ENCODE measurements at regions not wholly inside any gene's neighbourhood (a gene's known extent, or its start where the extent isn't known, plus 50 kb on each side); places are given as distances from the start of the nearest gene placed in this dataset.

DNA sequence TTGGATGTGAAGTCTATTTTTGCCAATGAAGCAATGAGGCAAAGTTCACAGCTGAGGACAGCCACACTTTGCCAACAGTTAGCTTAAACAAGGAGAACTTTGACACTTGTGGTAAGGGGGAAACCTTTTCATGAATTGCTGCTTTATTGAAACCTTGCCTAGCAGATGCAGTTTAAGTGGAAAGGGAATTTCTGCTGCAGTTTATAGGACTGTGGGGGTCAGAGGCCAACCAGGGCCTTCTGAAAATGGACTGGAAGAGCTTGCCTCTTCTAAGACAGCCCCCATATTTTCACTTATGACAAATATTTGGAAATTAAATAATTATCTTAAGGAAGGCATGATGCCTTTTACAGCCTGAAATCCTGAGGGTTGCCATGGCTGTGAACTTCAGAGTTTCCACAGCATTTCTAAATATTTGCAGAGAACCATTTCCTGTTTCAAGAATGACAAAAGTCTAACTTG, 550.3 kb downstream of the RAB28 start:
- H3K9ac ChIP-seq (ENCODE audit: insufficient read depth, low read length, poor library complexity, severe bottlenecking): no peak overlapping the region
- no peaks in the 10 kb centered on the region for H4K20me1 ChIP-seq (ENCODE audit: insufficient read depth, low read length)
- H3K27me3 Mint-ChIP-seq (ENCODE audit: low read depth in 3 of 3): peaks cover 0 to 3% (median 0%) of the 10 kb centered on the region in 3 donors
- H2AFZ ChIP-seq (ENCODE audit: insufficient read depth, low read depth, low read length, poor library complexity, severe bottlenecking): no peak overlapping the region
- no peak overlapping the region for H3K27ac ChIP-seq (ENCODE audit: low read depth in 1 of 2, low read length in 2 of 2)
- TF ChIP-seq, protein P1, sequence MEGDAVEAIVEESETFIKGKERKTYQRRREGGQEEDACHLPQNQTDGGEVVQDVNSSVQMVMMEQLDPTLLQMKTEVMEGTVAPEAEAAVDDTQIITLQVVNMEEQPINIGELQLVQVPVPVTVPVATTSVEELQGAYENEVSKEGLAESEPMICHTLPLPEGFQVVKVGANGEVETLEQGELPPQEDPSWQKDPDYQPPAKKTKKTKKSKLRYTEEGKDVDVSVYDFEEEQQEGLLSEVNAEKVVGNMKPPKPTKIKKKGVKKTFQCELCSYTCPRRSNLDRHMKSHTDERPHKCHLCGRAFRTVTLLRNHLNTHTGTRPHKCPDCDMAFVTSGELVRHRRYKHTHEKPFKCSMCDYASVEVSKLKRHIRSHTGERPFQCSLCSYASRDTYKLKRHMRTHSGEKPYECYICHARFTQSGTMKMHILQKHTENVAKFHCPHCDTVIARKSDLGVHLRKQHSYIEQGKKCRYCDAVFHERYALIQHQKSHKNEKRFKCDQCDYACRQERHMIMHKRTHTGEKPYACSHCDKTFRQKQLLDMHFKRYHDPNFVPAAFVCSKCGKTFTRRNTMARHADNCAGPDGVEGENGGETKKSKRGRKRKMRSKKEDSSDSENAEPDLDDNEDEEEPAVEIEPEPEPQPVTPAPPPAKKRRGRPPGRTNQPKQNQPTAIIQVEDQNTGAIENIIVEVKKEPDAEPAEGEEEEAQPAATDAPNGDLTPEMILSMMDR (IDR thresholded peaks at IDR 0.05): no peak
- H3K9me3 ChIP-seq (replicated peaks in 1 of 2; ENCODE audit: control insufficient read depth in 1 of 2, insufficient read depth in 1 of 2, low read length in 2 of 2): peaks cover 0 to 6% of the 10 kb centered on the region in 2 donors
- no peaks in the 10 kb centered on the region for H3K79me2 ChIP-seq (ENCODE audit: insufficient read depth, low read length)
- H3K36me3 ChIP-seq (replicated peaks in 1 of 2; ENCODE audit: control insufficient read depth in 1 of 2, insufficient read depth in 2 of 2, low read length in 2 of 2): no peaks in the 10 kb centered on the region
- H3K36me3 Mint-ChIP-seq: no peaks in the 10 kb centered on the region
- H3K9me3 Mint-ChIP-seq: peaks cover 0 to 7% (median 6%) of the 10 kb centered on the region in 7 donors
- H3K4me1 ChIP-seq (ENCODE audit: control insufficient read depth in 1 of 2, insufficient read depth in 2 of 2, low read length in 2 of 2): no peaks in the 10 kb centered on the region
- intact Hi-C loops (cut with micrococcal nuclease): no loop called here
- no peak overlapping the region for H3K27ac Mint-ChIP-seq
- no peaks in the 10 kb centered on the region for H3K27me3 ChIP-seq (ENCODE audit: control insufficient read depth in 2 of 2, insufficient read depth in 2 of 2, low read length in 2 of 2)
- H3K4me3 Mint-ChIP-seq: no peak overlapping the region
- no peaks in the 10 kb centered on the region for H3K4me1 Mint-ChIP-seq
- no peak for DNase-seq
- H3K4me2 ChIP-seq (replicated peaks; ENCODE audit: extremely low read depth, low read length, poor library complexity, severe bottlenecking): no peak overlapping the region
- H3K4me3 ChIP-seq (replicated peaks in 1 of 3; ENCODE audit: low read depth in 2 of 3, low read length in 3 of 3): no peak overlapping the region

DNA sequence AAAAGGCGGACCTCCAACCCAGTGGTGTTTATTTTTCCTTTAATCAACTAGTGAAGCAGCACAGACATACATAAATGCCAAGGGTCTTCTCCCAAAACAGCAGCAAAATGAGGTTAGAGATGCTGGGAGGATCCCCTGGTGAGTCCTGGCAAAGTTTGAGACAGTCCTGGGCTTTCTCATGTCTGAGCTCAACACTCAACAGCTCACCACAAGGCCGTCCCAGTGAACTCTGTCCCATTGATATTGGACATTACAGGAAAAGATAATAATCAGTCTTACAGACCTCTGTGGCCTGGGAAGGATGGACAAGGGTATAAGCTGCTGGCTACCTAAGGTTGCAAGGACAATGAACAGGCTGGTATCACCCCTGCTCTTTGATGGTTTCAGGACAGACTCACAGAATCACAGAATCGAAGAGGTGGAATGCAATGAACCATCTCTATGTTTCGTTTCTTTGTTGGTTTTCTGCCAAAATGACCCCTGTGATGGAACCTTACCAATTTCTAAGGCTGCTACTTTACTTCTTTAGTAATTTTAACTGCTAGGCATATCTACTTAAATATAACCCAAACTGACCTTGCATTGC, 551.8 kb downstream of the RAB28 start:
- Mint-ChIP-seq H3K4me3 (no peak overlapping the region), H3K27me3 (ENCODE audit: low read depth in 3 of 3) (no peaks in the 10 kb centered on the region), H3K4me1 (no peaks in the 10 kb centered on the region), H3K9me3 (peaks cover 0 to 7% (median 5%) of the 10 kb centered on the region in 7 donors), H3K36me3 (no peaks in the 10 kb centered on the region), H3K27ac (no peak overlapping the region)
- no peaks in the 10 kb centered on the region for H3K79me2 ChIP-seq (ENCODE audit: insufficient read depth, low read length)
- TF ChIP-seq, protein P1 (IDR thresholded peaks at IDR 0.05): no peak
- no peak overlapping the region for H2AFZ ChIP-seq (ENCODE audit: insufficient read depth, low read depth, low read length, poor library complexity, severe bottlenecking)
- H3K4me1 ChIP-seq (ENCODE audit: control insufficient read depth in 1 of 2, insufficient read depth in 2 of 2, low read length in 2 of 2): no peaks in the 10 kb centered on the region
- no peaks in the 10 kb centered on the region for H3K36me3 ChIP-seq (replicated peaks in 1 of 2; ENCODE audit: control insufficient read depth in 1 of 2, insufficient read depth in 2 of 2, low read length in 2 of 2)
- intact Hi-C loops (cut with micrococcal nuclease): no loop called here
- no peak overlapping the region for H3K27ac ChIP-seq (ENCODE audit: low read depth in 1 of 2, low read length in 2 of 2)
- H3K27me3 ChIP-seq (ENCODE audit: control insufficient read depth in 2 of 2, insufficient read depth in 2 of 2, low read length in 2 of 2): no peaks in the 10 kb centered on the region
- WGBS (ENCODE audit: insufficient coverage): 88% methylated on average over 2 of the region's 4 CpGs
- no peaks in the 10 kb centered on the region for H4K20me1 ChIP-seq (ENCODE audit: insufficient read depth, low read length)
- no peak overlapping the region for H3K9ac ChIP-seq (ENCODE audit: insufficient read depth, low read length, poor library complexity, severe bottlenecking)
- no peak overlapping the region for H3K4me2 ChIP-seq (replicated peaks; ENCODE audit: extremely low read depth, low read length, poor library complexity, severe bottlenecking)
- peaks cover 0 to under 1% of the 10 kb centered on the region in 2 donors for H3K9me3 ChIP-seq (replicated peaks in 1 of 2; ENCODE audit: control insufficient read depth in 1 of 2, insufficient read depth in 1 of 2, low read length in 2 of 2)
- no peak for DNase-seq
- no peak overlapping the region for H3K4me3 ChIP-seq (replicated peaks in 1 of 3; ENCODE audit: low read depth in 2 of 3, low read length in 3 of 3)
